GM19468 (cell line): ENCODE measurements at regions not wholly inside any gene's neighbourhood (a gene's known extent, or its start where the extent isn't known, plus 50 kb on each side); places are given as distances from the start of the nearest gene placed in this dataset.
A peak's percentile ranks its signal among the peaks of the same experiment; 100 is the strongest.

Source experiments
- ATAC-seq: cut with Tn5 transposase; IDR thresholded peaks from one replicate; pipeline ENCODE4 v1.9.1; 2021; ENCODE audit warnings: mild to moderate bottlenecking, moderate library complexity, moderate number of reproducible peaks; ENCODE audit not compliant: unreplicated experiment; ENCODE audit errors: extremely low read depth

DNA sequence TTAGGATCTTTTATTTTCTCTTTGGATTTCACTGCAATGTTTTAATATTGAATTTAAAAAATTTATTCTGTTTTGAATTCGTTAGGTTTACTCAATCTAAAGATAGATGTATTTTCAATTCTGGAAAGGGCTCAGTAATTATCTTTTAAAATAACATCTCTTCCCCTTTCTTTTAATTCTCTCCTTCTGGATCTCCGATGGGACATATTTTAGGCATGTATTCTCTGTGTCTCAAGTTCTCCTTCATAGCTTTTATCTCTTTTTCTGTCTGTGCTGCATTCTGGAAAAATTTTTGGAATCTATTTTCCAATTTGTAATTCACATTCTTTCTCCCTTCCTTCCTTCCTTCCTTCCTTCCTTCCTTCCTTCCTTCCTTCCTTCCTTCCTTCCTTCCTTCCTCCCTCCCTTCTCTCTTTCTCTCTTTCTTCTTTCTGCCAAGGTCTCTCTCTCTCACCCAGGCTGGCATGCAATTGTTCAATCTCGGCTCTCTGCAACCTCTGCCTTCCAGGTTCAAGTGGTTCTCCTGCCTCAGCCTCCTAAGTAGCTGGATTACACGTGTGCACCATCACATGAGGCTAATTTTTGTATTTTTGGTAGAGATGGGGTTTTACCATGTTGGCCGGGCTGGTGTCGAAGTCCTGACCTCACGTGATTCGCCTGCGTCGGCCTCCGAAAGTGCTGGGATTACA, 98.5 kb upstream of the CTTNBP2 start:
- ATAC-seq = no peak

DNA sequence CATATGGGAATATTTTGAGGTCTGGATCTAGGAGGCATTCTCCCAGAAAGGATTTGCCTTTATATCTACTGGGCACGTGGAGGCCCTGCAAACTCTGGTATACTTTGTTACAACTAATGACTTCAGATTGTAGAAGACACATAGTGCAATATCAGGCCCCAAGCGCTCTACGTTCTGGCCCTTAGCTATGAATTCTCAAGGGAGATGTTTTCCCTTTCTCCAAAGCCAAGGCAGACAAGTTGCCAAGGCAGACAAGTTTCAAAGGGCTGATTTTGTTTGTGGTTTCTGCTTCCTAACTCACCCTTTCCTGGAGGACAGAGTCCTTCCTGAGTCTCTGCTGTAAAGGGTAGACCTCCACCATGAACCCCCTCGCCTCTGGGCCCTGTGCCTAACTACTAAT, 99.4 kb upstream of the CTTNBP2 start:
- ATAC-seq = no peak

DNA sequence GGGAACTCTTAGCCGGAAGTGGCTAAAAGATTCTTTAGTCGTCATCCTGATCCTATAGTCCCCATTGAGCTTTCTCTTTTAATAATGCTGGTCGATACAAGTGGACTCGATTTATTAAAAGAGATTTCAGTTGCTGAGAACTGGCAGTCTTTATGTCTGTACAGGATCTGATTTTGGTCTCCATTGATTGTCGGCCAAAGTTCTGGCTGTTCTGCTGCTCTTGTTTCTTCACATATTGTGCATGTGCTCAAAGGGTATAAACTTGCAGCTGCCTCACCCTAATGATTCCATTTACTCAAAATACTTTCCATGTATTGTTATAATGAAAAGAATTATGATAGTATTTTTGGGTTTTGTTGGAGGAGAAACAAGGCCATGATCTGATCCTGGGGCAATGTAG, 100.7 kb upstream of the CTTNBP2 start:
- ATAC-seq = no peak

DNA sequence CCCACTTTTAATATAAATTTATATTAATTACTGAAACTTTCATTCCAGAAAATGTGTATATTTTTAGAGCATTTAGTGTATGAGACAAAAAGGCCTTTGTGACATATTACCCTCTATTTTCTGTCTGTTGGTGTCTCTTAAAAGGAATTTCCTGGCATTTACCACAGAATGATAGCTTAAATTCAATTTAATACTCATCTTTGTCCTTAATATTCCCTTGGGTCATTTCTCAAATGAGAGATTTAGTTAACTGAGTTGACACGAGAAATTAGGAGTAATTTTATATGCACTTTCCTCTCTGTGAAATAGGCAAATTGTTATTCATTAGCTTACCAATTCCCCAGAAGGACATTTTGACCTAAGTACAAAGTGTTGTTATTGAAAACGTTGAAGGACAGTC, 101.7 kb upstream of the CTTNBP2 start:
- no peak for ATAC-seq

DNA sequence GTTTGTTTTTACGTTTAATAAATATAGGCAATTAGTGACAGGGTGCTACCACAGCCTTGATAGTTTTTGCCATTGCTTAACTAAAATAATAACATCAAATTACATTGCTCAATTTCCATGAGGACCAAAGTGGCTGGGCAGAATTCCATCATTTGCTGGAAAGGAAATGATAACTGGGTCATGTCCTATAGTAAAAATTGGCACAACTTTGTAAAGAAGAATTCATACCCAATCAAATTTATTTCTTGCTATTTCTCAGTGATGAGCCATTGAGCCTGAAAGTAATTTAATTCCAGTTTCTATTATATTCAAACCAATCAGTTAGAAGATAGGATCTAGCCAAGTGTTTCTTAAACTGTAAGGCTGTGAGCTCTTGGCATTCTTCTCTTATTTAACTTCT, 102.2 kb upstream of the CTTNBP2 start:
- no peak for ATAC-seq

DNA sequence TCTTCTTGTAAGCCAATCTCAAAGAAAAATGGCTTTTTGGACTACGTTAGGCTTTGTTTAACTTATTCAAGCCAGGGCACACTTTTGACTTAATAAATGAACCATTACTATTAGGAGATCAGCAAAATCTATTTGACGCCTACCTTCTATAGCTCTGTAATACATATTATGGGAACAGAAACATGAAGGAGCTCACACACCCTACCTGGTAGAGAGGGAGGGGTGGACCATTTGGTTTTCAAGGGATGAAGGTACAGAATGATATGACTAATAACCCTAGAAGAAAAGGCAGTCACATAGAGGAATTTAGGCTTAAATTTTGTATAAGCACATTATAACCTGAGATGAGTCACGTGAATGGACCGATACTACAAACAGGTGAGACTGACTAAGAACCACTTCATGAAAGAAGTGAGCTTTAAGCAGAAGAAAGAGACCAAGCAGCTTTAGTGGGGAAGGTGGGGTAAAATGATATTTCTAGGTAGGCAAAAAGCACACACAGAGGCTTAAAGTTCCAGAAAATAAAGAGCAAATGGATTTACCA, 106.8 kb upstream of the CTTNBP2 start:
- ATAC-seq = no peak

DNA sequence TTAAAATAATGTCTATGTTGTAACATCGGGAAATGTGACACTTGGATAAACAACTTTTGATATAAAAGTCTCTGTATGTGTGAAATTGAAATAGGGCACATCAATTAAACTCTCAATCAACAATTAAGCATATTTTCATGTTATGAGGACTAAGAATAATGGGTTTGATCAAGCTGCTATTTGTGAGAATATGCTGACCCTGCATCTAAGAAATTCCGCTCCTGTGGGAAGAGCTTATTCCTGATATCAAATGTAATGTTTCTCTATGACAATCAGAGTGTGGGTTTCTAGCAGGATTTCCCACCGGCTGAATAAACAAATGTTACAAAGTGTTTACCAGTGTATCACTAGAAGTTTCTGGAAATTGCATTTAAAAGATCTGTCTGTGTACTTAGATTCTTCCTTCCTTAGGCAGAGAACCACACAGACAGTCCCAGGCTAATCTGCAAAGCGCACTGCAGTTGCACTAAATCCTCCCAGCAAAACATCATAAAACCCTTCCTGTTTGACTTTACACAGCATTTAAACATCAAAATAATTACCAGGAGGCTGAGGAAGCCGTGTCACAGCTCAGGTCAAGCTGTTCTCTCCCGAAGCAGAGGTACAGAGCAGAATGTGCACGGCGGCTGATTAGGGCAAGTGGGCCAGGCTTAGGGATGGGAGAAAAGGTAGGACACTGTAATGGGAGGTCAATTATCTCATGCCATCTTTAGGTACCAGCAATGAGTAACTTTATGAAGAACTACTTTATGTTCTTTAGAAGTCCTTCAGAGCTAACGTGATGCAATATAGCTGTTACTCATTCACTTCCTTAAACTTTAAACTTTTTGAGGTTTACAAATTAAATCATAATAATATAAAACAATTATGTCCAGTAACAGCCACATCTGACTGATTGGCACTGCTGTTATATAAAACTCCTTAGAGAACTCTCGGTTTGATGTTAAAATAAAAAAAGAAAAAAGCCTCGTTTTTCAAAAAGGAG, 109.1 kb upstream of the CTTNBP2 start:
- no peak for ATAC-seq

DNA sequence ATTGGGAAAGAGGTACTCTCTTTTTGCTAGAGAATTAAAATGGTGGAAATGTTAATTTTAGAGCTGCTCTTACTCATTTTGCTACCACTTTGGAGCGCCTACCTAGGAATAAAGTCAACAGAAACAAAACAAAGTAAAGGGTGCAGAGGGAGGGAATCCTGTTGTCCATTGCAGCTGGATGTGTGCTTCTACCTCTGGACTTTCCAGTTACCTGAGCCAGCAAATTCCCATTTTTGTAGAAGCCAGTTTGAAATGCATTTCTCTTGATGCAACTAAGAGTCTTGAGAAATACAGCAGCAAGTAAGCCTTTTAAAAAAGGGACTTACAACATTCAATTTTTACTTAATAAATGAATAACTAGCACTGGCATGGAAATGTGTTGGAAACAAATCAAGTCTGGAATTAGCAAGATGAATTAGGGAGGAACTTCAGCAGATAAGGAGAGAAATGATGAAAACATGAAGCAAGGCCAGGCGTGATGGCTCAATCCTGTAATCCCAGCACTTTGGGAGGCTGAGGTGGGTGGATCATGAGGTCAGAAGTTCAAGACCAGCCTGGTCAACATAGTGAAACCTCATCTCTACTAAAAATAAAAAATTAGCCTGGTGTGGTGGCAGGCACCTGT, 113.5 kb upstream of the CTTNBP2 start:
- ATAC-seq = no peak

DNA sequence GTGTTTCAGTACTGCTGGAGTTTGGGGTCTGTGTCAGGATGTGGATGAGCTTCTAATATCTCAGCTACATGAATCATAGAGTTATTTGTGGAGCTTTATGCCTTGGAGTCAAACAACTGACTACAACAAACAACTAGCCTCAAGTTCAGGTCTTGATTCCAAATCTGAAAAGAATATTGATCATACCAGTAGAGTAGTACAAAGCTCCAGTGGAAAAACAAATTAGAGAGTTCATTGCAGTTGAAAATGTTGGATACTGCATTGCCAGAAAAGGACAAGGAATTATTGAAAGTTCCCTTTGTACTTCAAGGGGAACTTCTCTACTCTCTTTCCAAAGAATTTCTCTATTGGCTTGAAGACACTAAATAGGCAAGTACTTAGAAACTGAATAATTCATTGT, 117.6 kb upstream of the CTTNBP2 start:
- ATAC-seq = no peak

DNA sequence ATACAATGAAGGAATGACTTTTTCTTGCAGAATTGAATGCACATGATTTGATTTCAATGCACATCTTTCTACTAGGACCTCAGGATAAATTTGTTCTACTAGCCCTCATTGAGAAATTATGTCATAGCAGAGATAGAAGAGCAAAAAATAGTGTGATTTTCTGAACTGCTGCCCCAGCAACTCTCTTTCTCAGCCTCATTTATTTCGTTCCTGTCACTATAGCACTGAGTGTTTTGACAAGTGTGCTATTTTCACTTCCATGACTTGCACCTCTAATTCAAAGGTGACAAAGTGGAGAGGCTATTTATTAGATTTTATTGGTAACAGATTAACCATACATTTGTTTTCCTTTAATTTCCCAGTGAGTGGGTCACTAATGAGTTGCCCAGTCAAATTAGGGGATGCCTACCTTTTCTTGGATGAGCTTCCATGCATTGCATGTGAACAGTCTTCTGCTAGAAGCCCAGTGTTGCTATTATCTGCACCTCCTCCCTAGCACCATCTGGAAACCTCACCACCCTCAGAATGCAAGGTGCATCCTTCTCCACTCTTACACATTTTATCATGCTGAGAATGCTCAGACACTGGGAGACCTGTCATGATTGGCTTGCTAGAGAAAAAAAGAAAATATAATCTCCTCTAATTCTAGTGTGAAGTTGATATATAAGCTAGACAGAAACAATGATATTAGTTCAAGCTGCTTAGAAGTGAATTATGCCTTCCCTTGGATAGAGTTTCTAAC, 119.6 kb upstream of the CTTNBP2 start:
- ATAC-seq = no peak

DNA sequence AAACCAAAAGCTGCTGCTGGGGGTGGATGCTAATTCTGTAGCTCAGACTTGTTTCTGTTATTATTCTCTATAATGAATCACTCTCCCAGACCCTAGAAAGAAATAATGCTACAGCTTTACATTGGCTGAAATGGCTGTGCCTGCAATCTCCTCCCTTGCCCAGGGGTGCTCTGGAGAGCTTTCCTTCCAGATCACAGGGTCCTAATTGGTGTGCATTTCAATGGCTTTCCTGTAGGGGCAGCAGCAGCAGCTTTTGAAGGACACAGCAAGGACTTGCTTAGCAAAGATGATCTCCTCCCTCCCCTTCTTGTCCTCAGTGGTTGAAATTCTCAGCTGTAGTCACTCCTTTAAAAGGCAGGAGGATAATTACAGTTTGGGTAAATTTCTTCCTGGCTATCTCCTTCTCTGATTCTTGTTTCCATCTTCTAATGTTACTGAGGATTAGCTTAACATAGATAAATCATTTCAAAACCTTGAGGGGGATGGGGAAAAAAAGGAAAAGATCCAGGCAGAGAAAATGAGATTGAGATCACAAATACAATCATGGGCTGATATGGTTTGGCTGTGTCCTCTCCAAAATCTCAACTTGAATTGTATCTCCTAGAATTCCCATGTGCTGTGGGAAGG, 120.2 kb upstream of the CTTNBP2 start:
- peak; percentile 72 for ATAC-seq

DNA sequence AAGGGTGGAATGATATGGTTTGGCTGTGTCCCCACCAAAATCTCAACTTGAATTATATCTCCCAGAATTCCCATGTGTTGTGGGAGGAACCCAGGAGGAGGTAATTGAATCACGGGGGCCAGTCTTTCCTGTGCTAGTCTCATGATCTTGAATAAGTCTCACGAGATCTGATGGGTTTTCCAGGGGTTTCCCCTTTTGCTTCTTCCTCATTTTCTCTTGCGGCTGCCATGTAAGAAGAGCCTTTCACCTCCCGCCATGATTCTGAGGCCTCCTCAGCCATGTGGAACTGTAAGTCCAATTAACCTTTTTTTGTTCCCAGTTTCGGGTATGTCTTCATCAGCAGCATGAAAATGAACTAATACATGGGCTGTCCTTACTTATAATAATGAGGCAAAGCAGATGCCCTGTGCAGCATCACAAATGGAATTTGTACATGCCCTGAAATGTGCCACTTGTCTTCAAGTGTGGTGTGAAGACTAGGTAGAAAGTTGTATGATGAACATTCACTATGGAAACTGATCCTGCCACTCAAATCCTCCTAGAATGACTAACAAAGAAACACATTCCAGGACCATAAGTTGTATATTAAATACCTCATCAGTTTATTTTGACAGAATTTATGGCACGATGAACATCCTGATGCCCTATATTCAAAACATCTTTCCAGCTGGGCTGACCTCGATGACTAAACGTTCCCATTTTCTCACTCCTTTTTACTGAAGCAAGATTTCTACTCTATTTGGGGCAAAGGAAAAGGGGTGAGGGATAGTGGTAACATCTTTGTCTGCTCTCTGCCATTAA, 122.8 kb upstream of the CTTNBP2 start:
- no peak for ATAC-seq

DNA sequence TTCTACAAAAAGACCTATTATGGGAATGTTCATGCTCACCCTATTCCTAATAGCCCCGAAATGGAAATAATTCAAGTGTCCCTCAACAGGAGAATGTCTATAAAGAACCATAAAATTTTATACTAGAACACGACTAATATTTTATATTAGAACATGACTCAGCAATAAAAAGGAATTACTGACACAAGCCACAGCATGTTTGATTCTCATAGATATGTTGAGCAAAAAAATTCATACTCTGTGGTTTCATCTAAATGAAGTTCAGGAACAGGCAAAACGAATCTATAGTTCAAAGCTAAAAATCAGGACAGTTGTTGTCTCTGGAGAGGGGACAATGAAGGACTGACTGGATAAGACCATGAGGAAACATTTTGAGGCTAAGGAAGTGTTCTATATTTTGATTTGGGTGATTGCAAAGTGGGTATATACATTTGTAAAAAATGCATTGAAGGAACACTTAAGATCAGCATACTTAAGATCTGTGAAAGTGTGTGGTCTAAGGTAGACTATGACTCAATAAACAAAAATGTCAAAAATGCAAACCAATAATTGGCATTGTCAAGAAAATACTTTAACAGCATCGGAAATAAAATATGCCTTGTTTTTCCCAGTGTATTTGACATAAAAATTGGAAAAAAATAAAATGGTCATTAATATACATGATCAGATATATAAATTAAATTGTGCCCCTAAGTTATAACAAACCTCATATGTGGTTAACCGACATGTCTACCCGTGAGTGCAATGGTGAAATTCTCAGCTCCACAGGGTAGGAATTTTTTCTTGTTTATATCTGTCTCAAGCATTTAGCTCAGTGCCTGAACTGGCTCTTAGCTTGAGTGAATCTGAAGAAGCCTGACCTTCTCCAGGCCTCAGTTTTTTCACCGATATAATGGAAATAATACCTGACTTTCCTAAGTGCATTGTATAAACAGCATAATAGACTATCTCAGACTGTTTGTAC, 124.9 kb upstream of the CTTNBP2 start:
- no peak for ATAC-seq

DNA sequence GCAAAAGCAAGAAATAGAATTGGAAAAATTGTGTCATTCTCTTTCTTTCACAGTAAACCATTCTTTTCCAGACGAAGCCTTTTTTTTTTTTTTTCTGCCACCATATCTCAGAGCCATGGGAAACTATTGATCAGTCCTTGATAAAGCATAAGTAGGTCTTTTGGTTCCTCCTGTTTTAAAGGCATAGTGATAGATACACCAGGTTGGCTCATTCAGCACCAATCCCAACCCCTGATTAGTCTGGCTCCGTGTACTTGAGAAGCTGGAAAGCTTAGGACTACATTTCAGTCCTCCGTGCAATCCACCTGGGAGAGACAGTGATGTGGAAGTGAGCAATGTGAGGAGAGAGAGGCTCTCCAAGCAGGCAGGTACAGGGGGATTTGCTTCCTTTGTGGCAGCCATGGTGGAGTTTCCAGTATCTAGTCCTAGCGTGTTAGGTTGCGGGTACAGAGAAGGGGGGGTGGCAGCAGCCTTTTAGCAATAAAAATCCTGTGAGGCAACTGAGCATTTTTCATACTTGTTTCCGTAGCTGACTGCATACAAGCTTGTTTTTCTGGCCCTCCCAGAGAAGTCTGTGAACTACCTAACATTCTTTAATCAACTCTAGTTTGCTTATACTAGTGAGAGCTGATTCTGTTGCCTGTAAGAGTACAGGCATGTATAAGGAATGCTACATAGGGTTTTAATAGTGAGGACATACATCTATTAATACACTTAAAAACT, 127.4 kb upstream of the CTTNBP2 start:
- no peak for ATAC-seq

DNA sequence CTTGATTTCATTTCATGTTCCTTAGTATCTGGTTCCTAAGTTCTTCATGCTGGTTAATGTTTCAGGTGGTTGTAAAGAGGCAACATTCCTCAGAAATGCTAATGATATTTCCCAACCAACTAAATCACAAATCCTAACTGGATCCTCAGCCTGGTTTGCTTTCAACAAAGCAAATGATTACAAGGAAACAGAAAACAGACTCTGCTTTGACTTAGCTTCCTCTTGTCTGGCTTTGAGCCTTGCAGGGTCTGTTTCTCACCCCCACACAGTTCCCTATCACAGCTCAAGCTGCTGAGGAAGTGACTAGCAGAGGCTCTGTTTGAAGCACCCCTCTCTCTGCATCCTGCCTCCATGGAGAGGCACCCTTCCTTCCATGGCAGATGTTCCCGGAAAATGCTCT, 130.2 kb upstream of the CTTNBP2 start:
- ATAC-seq = no peak

DNA sequence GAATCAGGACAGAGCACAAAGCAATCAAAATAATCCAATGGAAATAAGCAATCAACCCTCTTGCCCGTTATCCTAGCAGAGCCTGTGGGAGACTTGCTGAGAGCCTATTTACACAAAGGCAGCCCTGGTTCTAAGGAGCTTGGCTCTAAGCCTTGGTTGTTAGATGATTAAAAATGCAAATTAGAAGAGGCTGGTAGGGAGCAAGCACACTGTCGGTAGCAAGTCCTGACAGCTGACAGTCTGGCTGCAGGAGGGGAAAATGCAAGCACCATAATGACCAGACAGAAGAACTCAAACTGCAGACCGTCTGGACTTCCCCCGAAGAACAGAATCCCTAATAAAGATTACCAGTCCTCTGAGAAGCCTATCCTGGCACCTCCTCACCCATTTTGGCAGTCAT, 131.8 kb upstream of the CTTNBP2 start:
- ATAC-seq = no peak

DNA sequence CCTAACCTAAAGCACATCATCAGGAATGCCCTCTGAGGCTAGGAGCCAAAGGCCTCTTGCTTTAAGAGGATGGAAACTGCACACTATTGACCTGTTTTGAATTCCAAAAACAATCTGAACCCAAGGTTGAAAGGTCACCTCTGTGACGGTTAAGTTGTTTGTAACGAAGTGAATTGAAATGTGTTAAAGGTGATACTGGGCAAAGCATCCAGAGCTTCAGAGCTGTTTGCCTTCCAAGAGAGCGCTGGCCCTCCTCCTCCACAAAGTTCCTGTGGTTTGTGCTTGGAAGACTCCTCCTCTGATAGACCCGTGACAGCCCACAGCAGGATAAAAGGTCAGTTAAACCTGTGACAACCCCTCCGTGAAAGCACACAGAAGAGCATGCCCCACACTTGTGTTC, 133.7 kb upstream of the CTTNBP2 start:
- no peak for ATAC-seq
